PC-9 (cell line): ENCODE measurements at regions not wholly inside any gene's neighbourhood (a gene's known extent, or its start where the extent isn't known, plus 50 kb on each side); places are given as distances from the start of the nearest gene placed in this dataset.

ENCODE experiments used
- BruUV-seq: library from RNA; stranded (reverse); fragments of 400-500 nt; replicated peaks from 2 replicates; lab custom pipeline; 2021; lab: Mats Ljungman, UMichigan
- CTCF ChIA-PET: fragments of 300-600 bp; sonication (Branson Sonifier 250); formaldehyde crosslinking; loops from one replicate; lab custom pipeline; 2022; ENCODE audit warnings: antibody characterized with exemption; lab: Charles Lee
- POLR2A ChIA-PET: fragments of 300-600 bp; sonication (Branson Sonifier 250); formaldehyde crosslinking; loops from one replicate; lab custom pipeline; 2022; ENCODE audit warnings: antibody characterized with exemption; ENCODE audit not compliant: unreplicated experiment; lab: Charles Lee
- DNase-seq, 2 experiments: peaks; one replicate each; pipeline versions ENCODE4 v3.0.0 to v3.0.0-alpha.2; 2015 to 2022; ENCODE audit warnings: mixed read lengths in 1 of 2
- H2AFZ ChIP-seq: fragments of 200-600 bp; sonication (generic); 2 replicates; pipeline ENCODE4 v1.8.1; 2017; ENCODE audit warnings: antibody characterized with exemption
- H3F3A ChIP-seq: fragments of 200-600 bp; sonication (generic); 2 replicates; pipeline ENCODE4 v1.8.1; 2017; ENCODE audit warnings: antibody characterized with exemption, mild to moderate bottlenecking, low read depth; ENCODE audit not compliant: insufficient read depth
- H3K27ac ChIP-seq: fragments of 200-600 bp; sonication (generic); 2 replicates; pipeline ENCODE4 v1.6.1; 2016; ENCODE audit warnings: mixed run types
- H3K27me3 ChIP-seq: fragments of 200-600 bp; sonication (generic); 2 replicates; pipeline ENCODE4 v1.6.1; 2016; ENCODE audit warnings: low read depth, mixed run types; ENCODE audit not compliant: insufficient read depth
- H3K36me3 ChIP-seq: fragments of 200-600 bp; sonication (generic); 2 replicates; pipeline ENCODE4 v1.6.1; 2016; ENCODE audit warnings: low read depth, mixed run types
- H3K4me1 ChIP-seq: fragments of 200-600 bp; sonication (generic); replicated peaks from 2 replicates; pipeline ENCODE4 v1.6.1; 2016; ENCODE audit warnings: mixed run types; ENCODE audit not compliant: insufficient read depth
- H3K4me2 ChIP-seq: fragments of 200-600 bp; sonication (generic); 2 replicates; pipeline ENCODE4 v1.6.1; 2017; ENCODE audit warnings: mixed run types
- H3K4me3 ChIP-seq: fragments of 200-600 bp; sonication (generic); 2 replicates; pipeline ENCODE4 v1.6.1; 2016; ENCODE audit warnings: mixed run types
- H3K79me2 ChIP-seq: fragments of 200-600 bp; sonication (generic); 2 replicates; pipeline ENCODE4 v1.6.1; 2017; ENCODE audit warnings: low read depth, mixed run types
- H3K9me2 ChIP-seq: fragments of 200-600 bp; sonication (generic); 2 replicates; pipeline ENCODE4 v1.8.1; 2017; ENCODE audit warnings: mild to moderate bottlenecking; ENCODE audit not compliant: insufficient read depth
- H3K9me3 ChIP-seq: fragments of 200-600 bp; sonication (generic); 2 replicates; pipeline ENCODE4 v1.8.1; 2016; ENCODE audit warnings: low read depth; ENCODE audit not compliant: insufficient read depth
- H4K20me1 ChIP-seq: fragments of 200-600 bp; sonication (generic); 2 replicates; pipeline ENCODE4 v1.8.1; 2017; ENCODE audit not compliant: insufficient read depth
- CTCF ChIP-seq: fragments of 200-600 bp; sonication (generic); conservative IDR thresholded peaks from 2 replicates; pipeline ENCODE4 v1.6.1; 2017; ENCODE audit warnings: mixed run types, antibody characterized with exemption, mild to moderate bottlenecking, moderate library complexity
- EZH2 ChIP-seq: fragments of 200-600 bp; sonication (generic); IDR thresholded peaks from 2 replicates; pipeline ENCODE4 v1.8.0; 2017; ENCODE audit warnings: antibody characterized with exemption, low read depth
- intact Hi-C: fragments of 100-400 bp; cut with micrococcal nuclease; formaldehyde crosslinking; loops from one replicate; pipeline ENCODE4 v1.10.0; 2022; ENCODE audit not compliant: unreplicated experiment

- H3K27me3 ChIP-seq = no peaks in the 10 kb centered on the region
- no peaks in the 10 kb centered on the region for H3K9me2 ChIP-seq
- H3K9me3 ChIP-seq = peaks cover 4% of the 10 kb centered on the region; the same call in 1 of the 2 replicates
- DNase-seq = no peak
- intact Hi-C loops = no loop called here
- BruUV-seq = no TSS peak
- no peaks in the 10 kb centered on the region for H4K20me1 ChIP-seq
- peak overlapping the region; percentile 17; the same call in 1 of the 2 replicates for H3K4me2 ChIP-seq
- H2AFZ ChIP-seq = no peak overlapping the region; the same call in 1 of the 2 replicates
- POLR2A ChIA-PET = no interaction called here
- no peaks in the 10 kb centered on the region for H3K36me3 ChIP-seq
- H3K79me2 ChIP-seq = no peaks in the 10 kb centered on the region
- no peak for TF ChIP-seq CTCF
- H3K4me3 ChIP-seq = no peak overlapping the region
- peaks cover 14% of the 10 kb centered on the region for H3K4me1 ChIP-seq
- H3K27ac ChIP-seq = peak overlapping the region; percentile 14
- CTCF ChIA-PET = no interaction called here
- H3F3A ChIP-seq = no peaks in the 10 kb centered on the region
These were observed 61.5 kb upstream of the NUDT12 start for GRCh38 chr5:103624035-103624480.

GRCh38 chr5:103623425-103623824 is 60.8 kb upstream of the NUDT12 start:
- no peak for DNase-seq
- no peaks in the 10 kb centered on the region for H3K79me2 ChIP-seq
- no peaks in the 10 kb centered on the region for H4K20me1 ChIP-seq
- peaks cover 4% of the 10 kb centered on the region; the same call in 1 of the 2 replicates for H3K9me3 ChIP-seq
- H3K27ac ChIP-seq = peak overlapping the region; percentile 14; the same call in 1 of the 2 replicates
- H3K27me3 ChIP-seq = no peaks in the 10 kb centered on the region
- H3K4me1 ChIP-seq = peaks cover 14% of the 10 kb centered on the region
- H2AFZ ChIP-seq = no peak overlapping the region
- intact Hi-C loops = no loop called here
- no TSS peak for BruUV-seq
- H3F3A ChIP-seq = no peaks in the 10 kb centered on the region
- POLR2A ChIA-PET = no interaction called here
- no peak overlapping the region for H3K4me2 ChIP-seq
- TF ChIP-seq EZH2 = no peak
- no peak for TF ChIP-seq CTCF
- H3K4me3 ChIP-seq = no peak overlapping the region
- no peaks in the 10 kb centered on the region for H3K36me3 ChIP-seq
- H3K9me2 ChIP-seq = no peaks in the 10 kb centered on the region
- CTCF ChIA-PET = no interaction called here

- CTCF ChIA-PET = no interaction called here
- intact Hi-C loops = no loop called here
- Histone ChIP-seq H4K20me1 (no peaks in the 10 kb centered on the region), H3K27me3 (no peaks in the 10 kb centered on the region), H3K79me2 (no peaks in the 10 kb centered on the region), H3K27ac (no peak overlapping the region), H3K36me3 (no peaks in the 10 kb centered on the region), H2AFZ (no peak overlapping the region), H3K4me2 (no peak overlapping the region), H3K9me3 (peaks cover 7% of the 10 kb centered on the region; the same call in 1 of the 2 replicates), H3F3A (no peaks in the 10 kb centered on the region), H3K4me3 (no peak overlapping the region), H3K4me1 (peaks cover 14% of the 10 kb centered on the region), H3K9me2 (no peaks in the 10 kb centered on the region)
- BruUV-seq = no TSS peak
- no peak for TF ChIP-seq EZH2
- TF ChIP-seq CTCF = no peak
- no peak for DNase-seq
- POLR2A ChIA-PET = no interaction called here
These were observed 59.0 kb upstream of the NUDT12 start for GRCh38 chr5:103621548-103621930.
